ENCODE measurements at regions not wholly inside any gene's neighbourhood (a gene's known extent, or its start where the extent isn't known, plus 50 kb on each side); places are given as distances from the start of the nearest gene placed in this dataset.

GRCh38 chr15:47460795-47461573, 256.3 kb upstream of the SEMA6D start:
- Histone ChIP-seq H3K4me3 (ENCODE audit: low read length in 3 of 3) (no peak overlapping the region), H3K27me3 (ENCODE audit: control insufficient read depth, insufficient read depth, low read length) (no peaks in the 10 kb centered on the region), H3K27ac (ENCODE audit: low read depth in 2 of 2, low read length in 2 of 2) (no peak overlapping the region), H3K9ac (ENCODE audit: low read length in 3 of 3) (no peak overlapping the region), H3K36me3 (ENCODE audit: control insufficient read depth in 2 of 3, insufficient read depth in 3 of 3, low read length in 3 of 3) (no peaks in the 10 kb centered on the region), H3K4me1 (ENCODE audit: control insufficient read depth in 2 of 3, insufficient read depth in 2 of 3, low read depth in 1 of 3, low read length in 3 of 3) (no peaks in the 10 kb centered on the region), H3K9me3 (ENCODE audit: control insufficient read depth in 2 of 3, insufficient read depth in 1 of 3, low read length in 3 of 3) (no peaks in the 10 kb centered on the region)
- DNase-seq = peak in 1 of 5 donors; percentile 24
- no peak for FAIRE-seq
- TF ChIP-seq, protein P1, sequence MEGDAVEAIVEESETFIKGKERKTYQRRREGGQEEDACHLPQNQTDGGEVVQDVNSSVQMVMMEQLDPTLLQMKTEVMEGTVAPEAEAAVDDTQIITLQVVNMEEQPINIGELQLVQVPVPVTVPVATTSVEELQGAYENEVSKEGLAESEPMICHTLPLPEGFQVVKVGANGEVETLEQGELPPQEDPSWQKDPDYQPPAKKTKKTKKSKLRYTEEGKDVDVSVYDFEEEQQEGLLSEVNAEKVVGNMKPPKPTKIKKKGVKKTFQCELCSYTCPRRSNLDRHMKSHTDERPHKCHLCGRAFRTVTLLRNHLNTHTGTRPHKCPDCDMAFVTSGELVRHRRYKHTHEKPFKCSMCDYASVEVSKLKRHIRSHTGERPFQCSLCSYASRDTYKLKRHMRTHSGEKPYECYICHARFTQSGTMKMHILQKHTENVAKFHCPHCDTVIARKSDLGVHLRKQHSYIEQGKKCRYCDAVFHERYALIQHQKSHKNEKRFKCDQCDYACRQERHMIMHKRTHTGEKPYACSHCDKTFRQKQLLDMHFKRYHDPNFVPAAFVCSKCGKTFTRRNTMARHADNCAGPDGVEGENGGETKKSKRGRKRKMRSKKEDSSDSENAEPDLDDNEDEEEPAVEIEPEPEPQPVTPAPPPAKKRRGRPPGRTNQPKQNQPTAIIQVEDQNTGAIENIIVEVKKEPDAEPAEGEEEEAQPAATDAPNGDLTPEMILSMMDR (IDR thresholded peaks at IDR 0.05; ENCODE audit: borderline replicate concordance, extremely low read depth, insufficient read depth) = no peak
- intact Hi-C loops (cut with DNase I) = no loop called here

DNA sequence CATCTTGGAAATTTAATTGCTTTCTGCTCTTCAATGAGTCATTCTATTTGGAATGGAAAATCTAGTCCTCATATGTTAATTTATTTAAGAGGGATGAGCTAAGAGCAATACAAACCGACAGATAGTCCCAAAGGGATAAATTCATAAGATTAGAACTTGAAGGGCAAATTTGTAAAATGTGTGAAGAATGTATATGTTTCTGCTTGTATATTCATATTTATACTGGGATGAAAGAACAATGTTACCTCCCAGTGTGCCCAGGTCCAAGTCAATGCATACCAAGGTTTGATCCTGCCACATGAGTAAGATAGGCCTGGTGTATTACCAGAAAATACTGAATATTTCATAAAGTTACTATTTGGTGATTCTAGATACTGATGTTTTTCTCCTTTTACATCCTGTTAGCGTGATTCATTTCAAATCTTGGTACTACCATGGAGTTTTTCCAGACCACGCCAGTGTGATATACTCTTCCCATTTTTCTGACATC, 255.6 kb upstream of the SEMA6D start:
- Histone ChIP-seq H3K4me1 (ENCODE audit: control insufficient read depth in 2 of 3, insufficient read depth in 2 of 3, low read depth in 1 of 3, low read length in 3 of 3) (no peaks in the 10 kb centered on the region), H3K27ac (ENCODE audit: low read depth in 2 of 2, low read length in 2 of 2) (no peak overlapping the region), H3K36me3 (ENCODE audit: control insufficient read depth in 2 of 3, insufficient read depth in 3 of 3, low read length in 3 of 3) (no peaks in the 10 kb centered on the region), H3K9me3 (ENCODE audit: control insufficient read depth in 2 of 3, insufficient read depth in 1 of 3, low read length in 3 of 3) (no peaks in the 10 kb centered on the region), H3K9ac (ENCODE audit: low read length in 3 of 3) (no peak overlapping the region), H3K27me3 (ENCODE audit: control insufficient read depth, insufficient read depth, low read length) (no peaks in the 10 kb centered on the region), H3K4me3 (ENCODE audit: low read length in 3 of 3) (no peak overlapping the region)
- TF ChIP-seq, protein P1 (IDR thresholded peaks at IDR 0.05; ENCODE audit: borderline replicate concordance, extremely low read depth, insufficient read depth) = no peak
- FAIRE-seq = no peak
- intact Hi-C loops (cut with DNase I) = no loop called here
- DNase-seq = no peak

DNA sequence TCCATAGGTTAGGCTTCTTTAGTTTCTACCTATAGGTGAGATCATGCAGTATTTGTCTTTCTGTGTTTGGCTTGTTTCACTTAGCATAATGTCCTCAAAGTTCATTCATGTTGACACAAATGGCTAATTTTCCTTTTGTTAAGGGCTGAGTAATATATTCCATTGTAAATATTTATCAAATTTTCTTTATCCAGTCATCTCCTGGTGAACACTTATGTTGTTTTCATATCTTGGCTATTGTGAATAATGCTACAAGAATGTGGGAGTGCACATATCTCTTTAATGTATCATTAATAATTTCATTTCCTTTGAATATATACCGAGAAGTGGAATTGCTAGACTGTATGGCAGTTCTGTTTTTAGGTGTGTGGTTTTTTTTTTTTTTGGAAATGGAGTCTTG, 250.9 kb upstream of the SEMA6D start:
- TF ChIP-seq, protein P1 (IDR thresholded peaks at IDR 0.05; ENCODE audit: borderline replicate concordance, extremely low read depth, insufficient read depth) = no peak
- DNase-seq (no peak), FAIRE-seq (no peak)
- intact Hi-C loops (cut with DNase I) = no loop called here
- H3K27ac ChIP-seq (ENCODE audit: low read depth in 2 of 2, low read length in 2 of 2) = no peak overlapping the region
- no peaks in the 10 kb centered on the region for H3K36me3 ChIP-seq (ENCODE audit: control insufficient read depth in 2 of 3, insufficient read depth in 3 of 3, low read length in 3 of 3)
- H3K4me1 ChIP-seq (ENCODE audit: control insufficient read depth in 2 of 3, insufficient read depth in 2 of 3, low read depth in 1 of 3, low read length in 3 of 3) = no peaks in the 10 kb centered on the region
- no peak overlapping the region for H3K9ac ChIP-seq (ENCODE audit: low read length in 3 of 3)
- H3K9me3 ChIP-seq (ENCODE audit: control insufficient read depth in 2 of 3, insufficient read depth in 1 of 3, low read length in 3 of 3) = no peaks in the 10 kb centered on the region
- no peak overlapping the region for H3K4me3 ChIP-seq (ENCODE audit: low read length in 3 of 3)
- no peaks in the 10 kb centered on the region for H3K27me3 ChIP-seq (ENCODE audit: control insufficient read depth, insufficient read depth, low read length)
